ENCODE measurements at regions not wholly inside any gene's neighbourhood (a gene's known extent, or its start where the extent isn't known, plus 50 kb on each side); places are given as distances from the start of the nearest gene placed in this dataset.

GRCh38 chr18:31213641-31214040 lies 51.0 kb upstream of the DSC1 start:
- H3K27me3 ChIP-seq: no peaks in the 10 kb centered on the region
- intact Hi-C loops (cut with DNase I): no loop called here
- H3K9me3 ChIP-seq: peaks cover 0 to 10% (median 0%) of the 10 kb centered on the region in 4 donors
- no peak for DNase-seq (ENCODE audit: extremely low spot score)
- H3K4me3 ChIP-seq: no peak overlapping the region
- no peaks in the 10 kb centered on the region for H3K4me1 ChIP-seq
- H3K36me3 ChIP-seq: no peaks in the 10 kb centered on the region
- TF ChIP-seq POLR2AphosphoS5 (IDR thresholded peaks at IDR 0.05): no peak
- no peak for TF ChIP-seq POLR2A (IDR thresholded peaks at IDR 0.05; ENCODE audit: low read depth)
- TF ChIP-seq EP300 (IDR thresholded peaks at IDR 0.05): no peak
- no peak for TF ChIP-seq CTCF (IDR thresholded peaks at IDR 0.05)
- no peak overlapping the region for H3K27ac ChIP-seq (replicated peaks in 1 of 4)

GRCh38 chr18:31217038-31217849 lies 54.6 kb upstream of the DSC1 start:
- TF ChIP-seq POLR2A (IDR thresholded peaks at IDR 0.05; ENCODE audit: low read depth): no peak
- no peak for TF ChIP-seq CTCF (IDR thresholded peaks at IDR 0.05)
- no peak for TF ChIP-seq EP300 (IDR thresholded peaks at IDR 0.05)
- no peaks in the 10 kb centered on the region for H3K4me1 ChIP-seq
- H3K27ac ChIP-seq (replicated peaks in 1 of 4): no peak overlapping the region
- no peak overlapping the region for H3K4me3 ChIP-seq
- 66% methylated on average over 10 of the region's 12 CpGs for WGBS
- H3K9me3 ChIP-seq: peaks cover 0 to 14% (median 6%) of the 10 kb centered on the region in 4 donors
- H3K27me3 ChIP-seq: no peaks in the 10 kb centered on the region
- intact Hi-C loops (cut with DNase I): no loop called here
- H3K36me3 ChIP-seq: no peaks in the 10 kb centered on the region
- DNase-seq (ENCODE audit: extremely low spot score): no peak

- TF ChIP-seq EP300 (IDR thresholded peaks at IDR 0.05) (no peak), POLR2A (IDR thresholded peaks at IDR 0.05; ENCODE audit: low read depth) (no peak)
- Histone ChIP-seq H3K4me1 (no peaks in the 10 kb centered on the region), H3K27ac (replicated peaks in 1 of 4) (no peak overlapping the region), H3K9me3 (peaks cover 0 to 14% (median 6%) of the 10 kb centered on the region in 4 donors), H3K4me3 (no peak overlapping the region), H3K36me3 (no peaks in the 10 kb centered on the region), H3K27me3 (no peaks in the 10 kb centered on the region)
- WGBS: 86% methylated on average over 4 of the region's 4 CpGs
- intact Hi-C loops (cut with DNase I): no loop called here
- DNase-seq (ENCODE audit: extremely low spot score): no peak
Observed at GRCh38 chr18:31218671-31219383, 56.2 kb upstream of the DSC1 start.

- H3K36me3 ChIP-seq: no peaks in the 10 kb centered on the region
- intact Hi-C loops (cut with DNase I): no loop called here
- no peaks in the 10 kb centered on the region for H3K27me3 ChIP-seq
- WGBS: 85% methylated on average over 2 of the region's 2 CpGs
- TF ChIP-seq CTCF (IDR thresholded peaks at IDR 0.05) (no peak), EP300 (IDR thresholded peaks at IDR 0.05) (no peak), POLR2AphosphoS5 (IDR thresholded peaks at IDR 0.05) (no peak), POLR2A (IDR thresholded peaks at IDR 0.05; ENCODE audit: low read depth) (no peak)
- H3K9me3 ChIP-seq: peaks cover 0 to 14% (median 6%) of the 10 kb centered on the region in 4 donors
- no peak overlapping the region for H3K4me3 ChIP-seq
- DNase-seq (ENCODE audit: extremely low spot score): no peak
- no peaks in the 10 kb centered on the region for H3K4me1 ChIP-seq
- H3K27ac ChIP-seq (replicated peaks in 1 of 4): no peak overlapping the region
Observed at GRCh38 chr18:31219395-31219794, 56.7 kb upstream of the DSC1 start.

GRCh38 chr18:31223371-31223770 lies 60.7 kb upstream of the DSC1 start:
- 85% methylated on average over 6 of the region's 6 CpGs for WGBS
- no peak overlapping the region for H3K4me3 ChIP-seq
- H3K9me3 ChIP-seq: peaks cover 0 to 14% (median 1%) of the 10 kb centered on the region in 4 donors
- intact Hi-C loops (cut with DNase I): no loop called here
- H3K27me3 ChIP-seq: no peaks in the 10 kb centered on the region
- no peaks in the 10 kb centered on the region for H3K36me3 ChIP-seq
- H3K4me1 ChIP-seq: no peaks in the 10 kb centered on the region
- DNase-seq (ENCODE audit: extremely low spot score): no peak
- TF ChIP-seq POLR2AphosphoS5 (IDR thresholded peaks at IDR 0.05): no peak
- no peak for TF ChIP-seq CTCF (IDR thresholded peaks at IDR 0.05)
- TF ChIP-seq POLR2A (IDR thresholded peaks at IDR 0.05; ENCODE audit: low read depth): no peak
- TF ChIP-seq EP300 (IDR thresholded peaks at IDR 0.05): no peak
- no peak overlapping the region for H3K27ac ChIP-seq (replicated peaks in 1 of 4)

All from esophagus muscularis mucosa (tissue), 4 donors.